Omental fat pad (tissue), 3 donors: ENCODE measurements at regions not wholly inside any gene's neighbourhood (a gene's known extent, or its start where the extent isn't known, plus 50 kb on each side); places are given as distances from the start of the nearest gene placed in this dataset.

Experiments used
- ATAC-seq: fragments of 150-250 bp; one replicate; pipeline ENCODE4 v1.9.1; 2016; ENCODE audit warnings: mild to moderate bottlenecking, moderate library complexity; ENCODE audit not compliant: low FRiP score
- DNase-seq: peaks from one replicate; pipeline ENCODE4 v3.0.0-alpha.2; 2019; ENCODE audit warnings: low spot score
- TF ChIP-seq, protein P1 (sequence below), 3 donors: fragments of 450-650 bp; IDR thresholded peaks; one replicate each; pipeline ENCODE4 v1.5.1; 2016 to 2017; ENCODE audit warnings: antibody characterized with exemption in 3 of 3, mild to moderate bottlenecking in 3 of 3, moderate library complexity in 2 of 3

DNA sequence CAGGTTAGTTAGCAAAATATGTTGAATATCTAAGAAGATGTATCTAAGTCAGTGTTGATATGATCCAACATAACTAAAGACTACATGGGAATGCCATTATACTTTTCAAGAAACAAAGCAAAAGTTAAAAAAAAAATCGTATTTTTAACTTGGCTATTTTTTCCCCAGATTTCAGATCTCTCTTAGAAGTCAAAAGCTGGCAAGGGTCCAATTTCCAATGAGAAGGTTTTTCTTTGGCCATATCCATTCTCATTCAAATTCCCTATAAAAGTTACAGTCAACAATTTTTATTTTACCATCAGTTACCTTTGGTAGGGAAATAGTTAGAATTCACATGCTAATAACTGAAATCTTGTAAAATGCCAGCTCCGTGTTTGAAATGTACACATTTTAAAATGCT is 70.5 kb upstream of the FAT3 start:
- TF ChIP-seq, protein P1, sequence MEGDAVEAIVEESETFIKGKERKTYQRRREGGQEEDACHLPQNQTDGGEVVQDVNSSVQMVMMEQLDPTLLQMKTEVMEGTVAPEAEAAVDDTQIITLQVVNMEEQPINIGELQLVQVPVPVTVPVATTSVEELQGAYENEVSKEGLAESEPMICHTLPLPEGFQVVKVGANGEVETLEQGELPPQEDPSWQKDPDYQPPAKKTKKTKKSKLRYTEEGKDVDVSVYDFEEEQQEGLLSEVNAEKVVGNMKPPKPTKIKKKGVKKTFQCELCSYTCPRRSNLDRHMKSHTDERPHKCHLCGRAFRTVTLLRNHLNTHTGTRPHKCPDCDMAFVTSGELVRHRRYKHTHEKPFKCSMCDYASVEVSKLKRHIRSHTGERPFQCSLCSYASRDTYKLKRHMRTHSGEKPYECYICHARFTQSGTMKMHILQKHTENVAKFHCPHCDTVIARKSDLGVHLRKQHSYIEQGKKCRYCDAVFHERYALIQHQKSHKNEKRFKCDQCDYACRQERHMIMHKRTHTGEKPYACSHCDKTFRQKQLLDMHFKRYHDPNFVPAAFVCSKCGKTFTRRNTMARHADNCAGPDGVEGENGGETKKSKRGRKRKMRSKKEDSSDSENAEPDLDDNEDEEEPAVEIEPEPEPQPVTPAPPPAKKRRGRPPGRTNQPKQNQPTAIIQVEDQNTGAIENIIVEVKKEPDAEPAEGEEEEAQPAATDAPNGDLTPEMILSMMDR (IDR thresholded peaks at IDR 0.05): no peak
- ATAC-seq: no peak
- DNase-seq: no peak

DNA sequence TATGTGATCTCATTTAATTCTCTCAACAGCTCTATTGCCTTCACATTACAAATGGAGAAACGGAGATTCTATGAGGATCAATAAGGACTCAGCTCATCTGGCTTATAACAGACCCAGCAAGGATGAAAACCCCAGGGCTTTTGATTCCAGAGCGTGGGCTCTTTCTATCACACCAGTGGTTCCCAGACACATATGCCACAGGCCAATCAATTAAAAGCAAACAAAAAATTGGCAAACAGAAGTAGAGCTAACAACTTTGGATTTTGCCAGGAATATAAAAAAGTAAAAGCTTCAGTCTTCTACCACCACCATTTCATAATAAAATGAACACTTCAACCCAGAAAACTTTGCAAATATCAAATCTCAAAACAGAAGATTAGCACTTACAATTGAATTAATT is 71.1 kb upstream of the FAT3 start:
- TF ChIP-seq, protein P1 (IDR thresholded peaks at IDR 0.05): no peak
- ATAC-seq (no peak), DNase-seq (no peak)

DNA sequence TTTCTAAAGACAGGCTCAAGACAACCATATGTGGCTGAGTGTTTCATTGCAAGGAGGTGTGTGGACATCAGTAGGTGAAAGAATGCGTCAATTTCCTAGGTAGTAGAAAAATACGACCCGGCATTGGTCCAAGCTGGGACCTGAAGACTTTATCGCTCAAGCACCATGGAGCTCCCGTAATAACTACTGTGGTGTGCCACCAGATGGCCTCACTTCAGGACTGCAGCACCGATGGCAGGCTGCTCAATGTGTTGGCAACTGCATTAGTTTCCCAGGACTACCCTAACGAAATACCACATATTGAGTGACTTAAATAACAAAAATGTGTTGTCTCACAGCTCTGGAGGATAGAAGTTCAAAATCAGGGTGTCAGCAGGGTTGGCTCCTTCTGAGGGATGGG is 72.4 kb upstream of the FAT3 start:
- ATAC-seq (no peak), DNase-seq (no peak)
- TF ChIP-seq, protein P1 (IDR thresholded peaks at IDR 0.05): no peak

DNA sequence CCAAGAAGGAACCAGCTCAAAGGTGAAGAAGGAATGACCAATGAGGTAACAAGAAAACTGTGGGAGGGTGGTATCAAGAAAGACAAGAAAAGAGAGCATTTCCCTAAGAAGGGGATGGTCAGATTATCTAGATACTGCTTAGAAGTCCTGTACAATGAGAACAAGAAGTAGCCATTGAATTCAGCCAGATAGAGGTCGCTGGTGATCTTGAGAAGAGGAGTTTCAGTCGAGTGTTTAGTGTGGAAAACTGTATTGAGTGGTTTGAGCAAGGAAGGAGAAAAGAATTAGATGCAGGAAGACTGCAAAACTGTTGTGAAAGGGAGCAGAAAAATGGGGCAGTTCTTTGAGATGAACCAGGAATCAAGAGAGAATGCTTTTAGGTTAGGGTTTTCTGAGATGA is 74.6 kb upstream of the FAT3 start:
- TF ChIP-seq, protein P1 (IDR thresholded peaks at IDR 0.05): no peak
- no peak for DNase-seq
- ATAC-seq: no peak

DNA sequence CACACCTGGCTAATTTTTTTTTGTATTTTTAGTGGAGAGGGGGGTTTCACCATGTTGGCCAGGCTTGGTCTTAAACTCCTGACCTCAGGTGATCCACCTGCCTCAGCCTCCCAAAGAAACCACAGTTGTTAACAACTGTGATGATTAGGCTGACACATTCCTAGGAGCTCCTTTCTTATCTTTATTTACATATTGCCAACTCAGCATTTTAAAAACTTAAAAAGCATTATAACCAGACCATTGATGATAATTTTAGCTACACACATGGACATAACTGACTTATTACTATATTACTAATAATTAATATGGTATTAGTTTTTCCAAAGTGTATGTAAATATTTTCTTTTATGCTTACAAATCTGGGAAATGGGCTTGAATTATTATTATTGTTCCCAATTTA is 82.9 kb upstream of the FAT3 start:
- TF ChIP-seq, protein P1 (IDR thresholded peaks at IDR 0.05): no peak
- ATAC-seq: no peak
- DNase-seq: no peak

DNA sequence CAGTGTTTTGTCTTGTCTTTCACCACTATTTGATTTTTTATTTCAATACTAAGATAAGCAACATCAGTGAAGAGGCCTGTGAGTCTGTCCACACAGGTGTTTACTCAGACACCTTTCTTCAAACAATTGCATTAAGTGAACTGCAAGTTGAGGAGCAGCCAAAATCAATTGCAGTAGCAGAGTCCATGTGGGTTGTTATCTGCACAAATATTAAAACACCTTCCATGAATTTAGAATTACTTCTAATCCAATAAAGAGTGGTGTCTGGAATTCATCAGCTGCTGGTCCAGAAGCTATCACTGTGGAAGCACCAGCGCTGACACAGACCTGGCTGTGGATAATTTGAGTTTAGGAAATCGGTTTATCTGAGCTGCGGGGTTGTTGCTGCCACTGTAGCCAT is 83.5 kb upstream of the FAT3 start:
- DNase-seq (no peak), ATAC-seq (no peak)
- TF ChIP-seq, protein P1 (IDR thresholded peaks at IDR 0.05): no peak

DNA sequence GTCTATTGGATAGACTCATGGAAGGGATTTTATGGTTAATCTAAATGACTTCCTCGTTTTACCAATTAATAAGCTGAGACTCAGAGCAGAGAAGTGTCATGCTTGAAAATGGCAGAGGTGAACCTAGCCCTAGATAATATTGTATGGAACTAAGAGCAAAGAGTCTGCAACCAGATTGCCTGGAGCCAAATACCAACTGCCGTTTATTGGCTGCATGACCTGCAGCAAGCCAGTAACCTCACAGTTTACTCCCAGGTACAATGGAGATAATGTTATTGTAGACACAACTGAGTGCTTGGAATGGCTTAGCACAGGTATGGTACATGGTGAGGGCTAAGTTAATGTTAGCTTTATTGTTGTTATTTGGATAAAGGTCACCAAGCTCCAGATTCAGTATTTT is 84.6 kb upstream of the FAT3 start:
- no peak for ATAC-seq
- TF ChIP-seq, protein P1 (IDR thresholded peaks at IDR 0.05): no peak
- no peak for DNase-seq
